Ecto neural progenitor cell (in vitro differentiated cells): ENCODE measurements at regions not wholly inside any gene's neighbourhood (a gene's known extent, or its start where the extent isn't known, plus 50 kb on each side); places are given as distances from the start of the nearest gene placed in this dataset.

Experiments
- DNase-seq: peaks from one replicate; pipeline ENCODE4 v3.0.0-alpha.2; 2018; ENCODE audit warnings: low spot score

- no peak for DNase-seq
Measured at GRCh38 chr6:56863366-56863765, 91.5 kb upstream of the BEND6 start.

- DNase-seq = no peak
Measured at GRCh38 chr6:56862415-56863175, 92.3 kb upstream of the BEND6 start.

GRCh38 chr6:56860475-56860874 is 94.4 kb upstream of the BEND6 start:
- DNase-seq = no peak

- no peak for DNase-seq
Measured at GRCh38 chr6:56856036-56856580, 98.8 kb upstream of the BEND6 start.

GRCh38 chr6:56854086-56854485 is 100.8 kb upstream of the BEND6 start:
- no peak for DNase-seq

- no peak for DNase-seq
Measured at GRCh38 chr6:56853541-56853940, 101.4 kb upstream of the BEND6 start.

- no peak for DNase-seq
Measured at GRCh38 chr6:56852260-56853010, 102.5 kb upstream of the BEND6 start.

- no peak for DNase-seq
Measured at GRCh38 chr6:56851541-56852259, 103.2 kb upstream of the BEND6 start.

GRCh38 chr6:56851074-56851473 is 103.8 kb upstream of the BEND6 start:
- no peak for DNase-seq

GRCh38 chr6:56850626-56851025 is 104.3 kb upstream of the BEND6 start:
- DNase-seq = no peak

GRCh38 chr6:56849896-56850295 is 105.0 kb upstream of the BEND6 start:
- DNase-seq = no peak

GRCh38 chr6:56848105-56848504 is 106.8 kb upstream of the BEND6 start:
- no peak for DNase-seq

- no peak for DNase-seq
Measured at GRCh38 chr6:56845032-56845431, 109.9 kb upstream of the BEND6 start.

- DNase-seq = peak; percentile 89
Measured at GRCh38 chr6:56843476-56844349, 111.2 kb upstream of the BEND6 start.

GRCh38 chr6:56842686-56843475 is 112.0 kb upstream of the BEND6 start:
- DNase-seq = peak; percentile 82

- no peak for DNase-seq
Measured at GRCh38 chr6:56841751-56842150, 113.2 kb upstream of the BEND6 start.

- DNase-seq = no peak
Measured at GRCh38 chr6:56841381-56841749, 113.5 kb upstream of the BEND6 start.

- DNase-seq = no peak
Measured at GRCh38 chr6:56840467-56841380, 114.2 kb upstream of the BEND6 start.

- DNase-seq = no peak
Measured at GRCh38 chr6:56839533-56840183, 115.2 kb upstream of the BEND6 start.
